ENCODE measurements at regions not wholly inside any gene's neighbourhood (a gene's known extent, or its start where the extent isn't known, plus 50 kb on each side); places are given as distances from the start of the nearest gene placed in this dataset.

DNA sequence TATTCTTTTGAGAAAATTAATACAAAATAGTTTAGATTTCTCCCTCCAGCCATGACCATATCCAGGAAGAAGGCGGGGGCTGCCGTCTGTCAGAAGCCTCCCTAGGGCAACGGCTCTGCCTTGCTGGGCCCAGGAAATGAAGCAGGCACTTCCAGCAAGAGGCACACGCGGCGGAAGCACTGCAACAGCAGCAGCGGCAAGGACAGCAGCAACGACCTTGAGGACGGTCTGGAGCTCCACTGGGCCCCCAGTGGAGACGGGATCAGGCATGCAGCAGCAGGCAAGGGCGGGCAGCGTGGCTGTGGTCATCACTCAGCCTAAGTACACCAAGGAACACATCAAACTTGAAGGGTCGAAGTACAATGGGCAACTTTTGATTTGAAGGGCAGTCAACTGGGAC is 61.3 kb upstream of the EPHA6 start (continued):
- TF ChIP-seq TSHZ2 (CRISPR knock-in tag; IDR thresholded peaks at IDR 0.05): no peak
- TF ChIP-seq ZFP30 (CRISPR knock-in tag; IDR thresholded peaks at IDR 0.05): no peak
- TF ChIP-seq ESRRG (CRISPR knock-in tag; IDR thresholded peaks at IDR 0.05): no peak
- no peak for TF ChIP-seq CSDC2 (CRISPR knock-in tag; IDR thresholded peaks at IDR 0.05)
- TF ChIP-seq, protein P1, sequence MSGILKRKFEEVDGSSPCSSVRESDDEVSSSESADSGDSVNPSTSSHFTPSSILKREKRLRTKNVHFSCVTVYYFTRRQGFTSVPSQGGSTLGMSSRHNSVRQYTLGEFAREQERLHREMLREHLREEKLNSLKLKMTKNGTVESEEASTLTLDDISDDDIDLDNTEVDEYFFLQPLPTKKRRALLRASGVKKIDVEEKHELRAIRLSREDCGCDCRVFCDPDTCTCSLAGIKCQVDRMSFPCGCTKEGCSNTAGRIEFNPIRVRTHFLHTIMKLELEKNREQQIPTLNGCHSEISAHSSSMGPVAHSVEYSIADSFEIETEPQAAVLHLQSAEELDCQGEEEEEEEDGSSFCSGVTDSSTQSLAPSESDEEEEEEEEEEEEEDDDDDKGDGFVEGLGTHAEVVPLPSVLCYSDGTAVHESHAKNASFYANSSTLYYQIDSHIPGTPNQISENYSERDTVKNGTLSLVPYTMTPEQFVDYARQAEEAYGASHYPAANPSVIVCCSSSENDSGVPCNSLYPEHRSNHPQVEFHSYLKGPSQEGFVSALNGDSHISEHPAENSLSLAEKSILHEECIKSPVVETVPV (CRISPR knock-in tag; IDR thresholded peaks at IDR 0.05): no peak
- no peak for TF ChIP-seq OSR1 (CRISPR knock-in tag; IDR thresholded peaks at IDR 0.05)

DNA sequence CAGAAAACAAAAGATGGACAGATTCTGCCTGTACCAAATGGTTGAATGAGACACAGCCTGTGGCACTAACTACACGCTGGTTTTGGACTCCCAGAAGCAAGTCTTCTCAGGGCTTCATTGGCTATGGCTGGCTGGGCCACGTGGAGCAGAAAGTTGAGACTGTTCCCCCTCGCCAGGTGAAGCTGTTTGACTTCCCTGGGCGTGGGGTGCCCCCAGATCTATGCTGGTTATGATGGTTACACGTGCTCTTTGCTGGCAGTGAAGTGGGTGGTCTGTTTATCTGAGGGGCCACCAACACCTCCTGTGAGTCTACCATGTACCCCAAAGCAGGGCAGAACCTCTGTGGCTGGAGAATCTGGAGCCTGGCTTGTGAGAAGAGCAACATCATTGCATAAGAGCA is 60.3 kb upstream of the EPHA6 start:
- no peak for ATAC-seq

GRCh38 chr3:96755519-96755918 is 58.9 kb upstream of the EPHA6 start:
- TF ChIP-seq BACH2 (CRISPR knock-in tag; IDR thresholded peaks at IDR 0.05; ENCODE audit: borderline replicate concordance): no peak
- TF ChIP-seq ZNF565 (CRISPR knock-in tag; conservative IDR thresholded peaks at IDR 0.05; ENCODE audit: low read depth): no peak
- TF ChIP-seq ZNF8 (CRISPR knock-in tag; IDR thresholded peaks at IDR 0.05): no peak
- no peak for TF ChIP-seq SNAI2 (CRISPR knock-in tag; IDR thresholded peaks at IDR 0.05)
- TF ChIP-seq, protein P2, sequence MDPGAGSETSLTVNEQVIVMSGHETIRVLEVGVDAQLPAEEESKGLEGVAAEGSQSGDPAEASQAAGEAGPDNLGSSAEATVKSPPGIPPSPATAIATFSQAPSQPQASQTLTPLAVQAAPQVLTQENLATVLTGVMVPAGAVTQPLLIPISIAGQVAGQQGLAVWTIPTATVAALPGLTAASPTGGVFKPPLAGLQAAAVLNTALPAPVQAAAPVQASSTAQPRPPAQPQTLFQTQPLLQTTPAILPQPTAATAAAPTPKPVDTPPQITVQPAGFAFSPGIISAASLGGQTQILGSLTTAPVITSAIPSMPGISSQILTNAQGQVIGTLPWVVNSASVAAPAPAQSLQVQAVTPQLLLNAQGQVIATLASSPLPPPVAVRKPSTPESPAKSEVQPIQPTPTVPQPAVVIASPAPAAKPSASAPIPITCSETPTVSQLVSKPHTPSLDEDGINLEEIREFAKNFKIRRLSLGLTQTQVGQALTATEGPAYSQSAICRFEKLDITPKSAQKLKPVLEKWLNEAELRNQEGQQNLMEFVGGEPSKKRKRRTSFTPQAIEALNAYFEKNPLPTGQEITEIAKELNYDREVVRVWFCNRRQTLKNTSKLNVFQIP (CRISPR knock-in tag; IDR thresholded peaks at IDR 0.05; ENCODE audit: borderline replicate concordance, low read depth): no peak
- no peak for TF ChIP-seq ZC3H10 (CRISPR knock-in tag; IDR thresholded peaks at IDR 0.05)
- TF ChIP-seq, protein P3, sequence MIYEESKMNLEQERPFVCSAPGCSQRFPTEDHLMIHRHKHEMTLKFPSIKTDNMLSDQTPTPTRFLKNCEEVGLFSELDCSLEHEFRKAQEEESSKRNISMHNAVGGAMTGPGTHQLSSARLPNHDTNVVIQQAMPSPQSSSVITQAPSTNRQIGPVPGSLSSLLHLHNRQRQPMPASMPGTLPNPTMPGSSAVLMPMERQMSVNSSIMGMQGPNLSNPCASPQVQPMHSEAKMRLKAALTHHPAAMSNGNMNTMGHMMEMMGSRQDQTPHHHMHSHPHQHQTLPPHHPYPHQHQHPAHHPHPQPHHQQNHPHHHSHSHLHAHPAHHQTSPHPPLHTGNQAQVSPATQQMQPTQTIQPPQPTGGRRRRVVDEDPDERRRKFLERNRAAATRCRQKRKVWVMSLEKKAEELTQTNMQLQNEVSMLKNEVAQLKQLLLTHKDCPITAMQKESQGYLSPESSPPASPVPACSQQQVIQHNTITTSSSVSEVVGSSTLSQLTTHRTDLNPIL (CRISPR knock-in tag; IDR thresholded peaks at IDR 0.05; ENCODE audit: low read depth): no peak
- TF ChIP-seq PPARA (CRISPR knock-in tag; IDR thresholded peaks at IDR 0.05; ENCODE audit: borderline replicate concordance): no peak
- no peak for TF ChIP-seq ESRRG (CRISPR knock-in tag; IDR thresholded peaks at IDR 0.05)
- no peak for TF ChIP-seq RARB (CRISPR knock-in tag; IDR thresholded peaks at IDR 0.05)
- TF ChIP-seq GLIS3 (CRISPR knock-in tag; IDR thresholded peaks at IDR 0.05): no peak
- TF ChIP-seq, protein P1 (CRISPR knock-in tag; IDR thresholded peaks at IDR 0.05): no peak
- ATAC-seq: no peak

More for the DNA sequence above, 60.3 kb upstream of the EPHA6 start:
- TF ChIP-seq SNAI2 (CRISPR knock-in tag; IDR thresholded peaks at IDR 0.05): no peak
- no peak for TF ChIP-seq PPARA (CRISPR knock-in tag; IDR thresholded peaks at IDR 0.05; ENCODE audit: borderline replicate concordance)
- no peak for TF ChIP-seq ESRRG (CRISPR knock-in tag; IDR thresholded peaks at IDR 0.05)
- TF ChIP-seq TOX (CRISPR knock-in tag; IDR thresholded peaks at IDR 0.05; ENCODE audit: borderline replicate concordance): no peak
- TF ChIP-seq TCF4 (CRISPR knock-in tag; IDR thresholded peaks at IDR 0.05; ENCODE audit: borderline replicate concordance): no peak
- TF ChIP-seq ZNF8 (CRISPR knock-in tag; IDR thresholded peaks at IDR 0.05): no peak
- TF ChIP-seq ARNTL (CRISPR knock-in tag; IDR thresholded peaks at IDR 0.05; ENCODE audit: borderline replicate concordance, low read depth): no peak
- TF ChIP-seq OSR1 (CRISPR knock-in tag; IDR thresholded peaks at IDR 0.05): no peak
- TF ChIP-seq, protein P4, sequence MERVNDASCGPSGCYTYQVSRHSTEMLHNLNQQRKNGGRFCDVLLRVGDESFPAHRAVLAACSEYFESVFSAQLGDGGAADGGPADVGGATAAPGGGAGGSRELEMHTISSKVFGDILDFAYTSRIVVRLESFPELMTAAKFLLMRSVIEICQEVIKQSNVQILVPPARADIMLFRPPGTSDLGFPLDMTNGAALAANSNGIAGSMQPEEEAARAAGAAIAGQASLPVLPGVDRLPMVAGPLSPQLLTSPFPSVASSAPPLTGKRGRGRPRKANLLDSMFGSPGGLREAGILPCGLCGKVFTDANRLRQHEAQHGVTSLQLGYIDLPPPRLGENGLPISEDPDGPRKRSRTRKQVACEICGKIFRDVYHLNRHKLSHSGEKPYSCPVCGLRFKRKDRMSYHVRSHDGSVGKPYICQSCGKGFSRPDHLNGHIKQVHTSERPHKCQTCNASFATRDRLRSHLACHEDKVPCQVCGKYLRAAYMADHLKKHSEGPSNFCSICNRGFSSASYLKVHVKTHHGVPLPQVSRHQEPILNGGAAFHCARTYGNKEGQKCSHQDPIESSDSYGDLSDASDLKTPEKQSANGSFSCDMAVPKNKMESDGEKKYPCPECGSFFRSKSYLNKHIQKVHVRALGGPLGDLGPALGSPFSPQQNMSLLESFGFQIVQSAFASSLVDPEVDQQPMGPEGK (CRISPR knock-in tag; IDR thresholded peaks at IDR 0.05; ENCODE audit: borderline replicate concordance): no peak
- no peak for TF ChIP-seq ZNF70 (CRISPR knock-in tag; IDR thresholded peaks at IDR 0.05)
- TF ChIP-seq, protein P1 (CRISPR knock-in tag; IDR thresholded peaks at IDR 0.05): no peak
- no peak for TF ChIP-seq GLIS3 (CRISPR knock-in tag; IDR thresholded peaks at IDR 0.05)
- no peak for TF ChIP-seq ZC3H10 (CRISPR knock-in tag; IDR thresholded peaks at IDR 0.05)
- no peak for TF ChIP-seq ZFP3 (CRISPR knock-in tag; IDR thresholded peaks at IDR 0.05)
- no peak for TF ChIP-seq RARB (CRISPR knock-in tag; IDR thresholded peaks at IDR 0.05)
- TF ChIP-seq, protein P2 (CRISPR knock-in tag; IDR thresholded peaks at IDR 0.05; ENCODE audit: borderline replicate concordance, low read depth): no peak
- no peak for TF ChIP-seq ZFP30 (CRISPR knock-in tag; IDR thresholded peaks at IDR 0.05)
- TF ChIP-seq CSDC2 (CRISPR knock-in tag; IDR thresholded peaks at IDR 0.05): no peak
